ENCODE measurements at regions not wholly inside any gene's neighbourhood (a gene's known extent, or its start where the extent isn't known, plus 50 kb on each side); places are given as distances from the start of the nearest gene placed in this dataset.

- TF ChIP-seq CTCF (IDR thresholded peaks at IDR 0.05; ENCODE audit: insufficient read depth, low read depth, low read length, missing control alignments): no peak
- DNase-seq (ENCODE audit: low read depth): peak; percentile 21
- no peak overlapping the region for H3K4me3 ChIP-seq (ENCODE audit: low read length)
Measured at GRCh38 chr15:70156671-70157271, 59.1 kb upstream of the TLE3 start.

- no peak for DNase-seq (ENCODE audit: low read depth)
- H3K4me3 ChIP-seq (ENCODE audit: low read length): no peak overlapping the region
- no peak for TF ChIP-seq CTCF (IDR thresholded peaks at IDR 0.05; ENCODE audit: insufficient read depth, low read depth, low read length, missing control alignments)
Measured at GRCh38 chr15:70154718-70155347, 57.1 kb upstream of the TLE3 start.

GRCh38 chr15:70153921-70154717 lies 56.4 kb upstream of the TLE3 start:
- TF ChIP-seq CTCF (IDR thresholded peaks at IDR 0.05; ENCODE audit: insufficient read depth, low read depth, low read length, missing control alignments): no peak
- no peak for DNase-seq (ENCODE audit: low read depth)
- H3K4me3 ChIP-seq (ENCODE audit: low read length): no peak overlapping the region

GRCh38 chr15:70152070-70152480 lies 54.4 kb upstream of the TLE3 start:
- no peak overlapping the region for H3K4me3 ChIP-seq (ENCODE audit: low read length)
- TF ChIP-seq CTCF (IDR thresholded peaks at IDR 0.05; ENCODE audit: insufficient read depth, low read depth, low read length, missing control alignments): no peak
- DNase-seq (ENCODE audit: low read depth): peak; percentile 26

GRCh38 chr15:70151462-70151861 lies 53.7 kb upstream of the TLE3 start:
- TF ChIP-seq CTCF (IDR thresholded peaks at IDR 0.05; ENCODE audit: insufficient read depth, low read depth, low read length, missing control alignments): no peak
- H3K4me3 ChIP-seq (ENCODE audit: low read length): no peak overlapping the region
- DNase-seq (ENCODE audit: low read depth): no peak

- TF ChIP-seq CTCF (IDR thresholded peaks at IDR 0.05; ENCODE audit: insufficient read depth, low read depth, low read length, missing control alignments): no peak
- DNase-seq (ENCODE audit: low read depth): no peak
- H3K4me3 ChIP-seq (ENCODE audit: low read length): no peak overlapping the region
Measured at GRCh38 chr15:70151003-70151402, 53.3 kb upstream of the TLE3 start.

All from epithelial cell of esophagus (primary cell).